ENCODE measurements at regions not wholly inside any gene's neighbourhood (a gene's known extent, or its start where the extent isn't known, plus 50 kb on each side); places are given as distances from the start of the nearest gene placed in this dataset.

DNA sequence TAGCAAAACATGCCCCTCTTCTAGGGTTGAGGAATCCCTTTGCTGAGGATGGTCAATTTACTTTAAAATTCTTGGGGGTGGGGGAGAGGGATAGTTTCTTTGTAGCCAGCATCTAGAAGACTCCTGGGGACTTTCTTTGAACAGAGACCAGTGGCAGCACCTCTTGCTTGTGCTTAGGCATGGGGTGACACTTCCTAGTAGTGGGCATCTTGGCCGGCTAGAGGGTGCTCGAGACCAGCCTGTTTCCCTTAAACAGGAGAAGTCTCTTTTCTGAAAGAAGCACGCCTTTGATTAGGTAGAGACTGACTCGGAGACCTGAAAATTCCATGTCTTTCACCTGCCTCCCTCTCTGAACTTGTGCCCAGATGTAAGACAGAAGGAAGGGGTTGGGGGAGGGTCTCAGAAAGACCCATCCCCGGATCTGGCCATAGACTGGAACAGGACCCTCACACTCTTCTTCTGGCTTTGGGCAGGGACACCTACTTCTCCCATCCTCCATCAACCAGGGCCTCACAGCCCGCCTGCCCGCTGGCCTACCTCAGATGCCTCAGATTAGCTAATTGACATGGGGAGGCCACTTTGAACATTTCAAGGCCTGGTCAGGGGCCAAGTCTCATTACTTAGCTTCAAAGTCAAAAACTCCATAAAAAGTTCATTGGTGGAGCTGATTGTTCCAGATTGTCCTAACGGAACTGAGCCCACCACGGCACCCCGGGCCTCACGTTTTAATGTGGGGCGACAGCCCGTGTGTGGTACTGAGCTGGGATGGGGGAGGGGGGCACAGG, 172.2 kb downstream of the CDC5L start:
- no peak for DNase-seq (ENCODE audit: low read depth in 3 of 3)

DNA sequence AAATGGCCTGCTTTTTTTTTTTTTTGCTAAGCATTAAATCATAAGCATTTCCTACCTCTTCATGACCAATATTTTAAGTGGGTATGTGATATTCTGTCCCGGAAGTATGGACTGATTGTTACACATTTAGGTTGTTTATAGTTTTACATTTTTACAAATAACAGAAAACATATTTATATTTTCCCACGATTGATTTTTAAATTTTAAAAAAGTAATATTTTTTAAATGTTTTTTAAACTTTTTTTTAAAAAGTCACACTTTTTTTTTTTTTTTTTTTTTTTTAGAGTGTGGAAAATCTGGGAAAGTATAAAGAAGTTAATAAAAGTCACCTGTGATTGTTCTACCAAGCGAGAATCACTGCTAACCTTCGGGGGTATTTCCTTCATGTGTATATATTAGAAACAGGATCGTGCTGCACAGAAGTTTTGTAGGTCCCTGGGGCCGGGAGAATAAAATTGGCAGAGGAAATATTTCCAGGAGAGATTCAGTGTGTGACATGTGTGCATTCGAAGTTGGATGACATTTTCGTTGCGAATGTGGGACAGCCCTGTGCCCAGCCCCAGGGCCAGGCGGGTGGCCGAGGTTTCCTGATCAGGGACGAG, 173.1 kb downstream of the CDC5L start:
- no peak for DNase-seq (ENCODE audit: low read depth in 3 of 3)

DNA sequence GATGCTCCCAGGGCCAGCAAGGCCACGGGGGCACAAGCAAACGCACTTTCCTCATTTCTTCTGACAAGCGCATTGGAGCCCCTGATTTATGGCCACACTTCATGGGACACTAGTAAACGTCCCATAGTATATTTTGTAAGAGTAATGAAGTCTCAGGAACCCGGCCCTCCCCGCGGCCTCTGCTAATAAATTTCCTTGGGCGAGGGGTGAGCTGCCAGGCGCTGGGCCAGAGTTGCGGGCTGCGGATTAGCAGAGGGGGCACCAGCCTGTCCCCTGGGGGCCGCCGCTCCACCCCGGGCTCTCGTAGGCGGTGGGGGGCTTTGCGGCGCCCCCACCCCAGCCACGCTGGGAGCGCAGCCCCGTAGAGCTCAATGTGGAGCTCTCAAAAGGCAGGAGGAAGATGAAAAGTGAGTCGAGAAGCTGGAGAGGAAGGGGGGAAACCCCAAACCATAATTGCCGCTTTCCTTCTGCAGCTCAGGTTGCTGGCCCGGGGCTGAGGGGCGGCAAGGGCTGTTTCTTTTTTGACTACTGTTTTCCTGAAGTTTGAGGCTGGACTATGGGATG, 173.6 kb downstream of the CDC5L start:
- DNase-seq (ENCODE audit: low read depth in 3 of 3) = no peak

DNA sequence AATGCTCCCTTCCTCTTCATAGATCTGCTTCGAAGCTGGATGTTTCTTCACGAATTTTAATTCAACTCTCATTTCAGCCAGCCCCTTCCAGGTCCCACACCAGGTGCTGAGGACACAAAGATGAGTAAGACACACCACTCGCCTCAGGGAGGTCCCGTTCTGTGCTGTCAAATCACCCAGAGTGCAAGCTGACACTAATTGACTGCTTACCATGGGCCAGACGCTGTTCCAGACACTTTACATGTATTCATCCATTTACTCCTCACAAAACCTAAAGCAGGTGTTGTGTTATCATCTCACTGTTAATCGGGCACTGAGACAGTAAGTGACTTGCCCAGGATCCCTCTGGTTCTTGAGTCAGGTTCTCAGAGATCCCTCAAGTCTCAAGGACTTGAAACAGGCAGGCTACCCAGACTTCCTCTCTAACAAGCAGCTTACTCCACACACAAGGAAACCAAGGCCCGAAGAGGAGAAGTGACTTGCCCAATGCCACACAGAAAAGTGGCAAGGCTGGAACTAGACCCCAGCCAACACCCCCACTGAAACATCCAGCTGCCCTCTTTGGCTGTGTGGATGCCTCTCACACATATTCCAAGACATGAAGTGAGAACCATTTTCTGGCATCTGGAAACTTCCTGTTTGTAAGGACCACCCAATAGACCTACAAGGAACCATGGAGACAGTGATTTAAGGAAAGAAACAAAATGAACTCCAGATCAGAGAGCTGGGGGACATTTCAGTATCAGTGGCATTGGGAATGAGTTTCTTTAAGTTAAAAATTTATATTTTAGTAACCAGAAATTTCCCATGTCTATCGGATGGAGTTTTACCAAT, 174.5 kb downstream of the CDC5L start:
- DNase-seq (ENCODE audit: low read depth in 3 of 3) = no peak

DNA sequence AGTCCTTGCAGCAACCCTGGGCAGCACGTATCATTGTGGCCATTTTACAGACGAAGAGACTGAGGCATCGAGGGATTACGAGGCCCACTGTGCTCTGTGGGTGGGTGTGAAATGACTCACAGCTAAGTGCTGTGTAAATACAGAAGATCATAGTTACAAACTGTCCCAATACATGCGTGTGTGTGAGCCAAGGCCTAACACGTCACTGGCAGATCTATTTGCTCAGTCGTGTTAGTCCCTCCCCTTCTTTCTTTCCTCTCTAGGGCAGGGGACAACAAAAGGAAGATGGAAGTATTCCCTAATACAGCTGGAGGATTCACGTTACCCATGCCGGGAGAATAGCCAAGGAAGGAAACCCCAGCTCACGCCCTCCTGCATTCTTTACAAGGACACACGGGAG, 175.9 kb downstream of the CDC5L start:
- DNase-seq (ENCODE audit: low read depth in 3 of 3) = no peak

DNA sequence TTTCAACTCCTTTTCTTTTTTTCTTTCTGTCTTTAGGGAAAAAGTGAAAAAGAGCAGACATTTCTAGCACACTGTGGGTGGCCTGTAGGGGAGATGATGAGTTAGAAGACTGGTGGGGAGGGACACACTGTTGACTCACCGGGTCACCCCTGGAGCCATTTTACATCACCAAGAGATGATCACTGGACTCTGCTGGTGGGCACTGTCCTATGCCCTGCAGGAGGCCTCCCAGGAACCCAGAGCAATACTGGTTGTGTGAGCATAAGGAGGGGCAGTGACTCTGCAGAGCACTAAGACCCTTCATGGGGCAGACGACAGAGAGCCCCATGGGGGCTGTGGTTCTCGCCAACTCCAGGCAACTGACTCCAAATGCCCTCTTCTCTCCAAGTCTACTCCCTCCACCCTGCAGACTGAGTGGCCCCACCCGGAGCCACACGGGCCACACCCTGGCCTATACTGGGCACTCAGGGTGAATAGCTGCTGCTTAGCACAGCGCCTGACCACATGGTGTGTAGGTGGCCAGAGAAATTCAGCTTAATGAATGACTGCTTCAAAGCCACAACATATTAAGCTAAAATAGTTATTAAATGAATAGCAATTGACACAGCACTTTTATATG, 177.5 kb downstream of the CDC5L start:
- DNase-seq (ENCODE audit: low read depth in 3 of 3) = no peak

DNA sequence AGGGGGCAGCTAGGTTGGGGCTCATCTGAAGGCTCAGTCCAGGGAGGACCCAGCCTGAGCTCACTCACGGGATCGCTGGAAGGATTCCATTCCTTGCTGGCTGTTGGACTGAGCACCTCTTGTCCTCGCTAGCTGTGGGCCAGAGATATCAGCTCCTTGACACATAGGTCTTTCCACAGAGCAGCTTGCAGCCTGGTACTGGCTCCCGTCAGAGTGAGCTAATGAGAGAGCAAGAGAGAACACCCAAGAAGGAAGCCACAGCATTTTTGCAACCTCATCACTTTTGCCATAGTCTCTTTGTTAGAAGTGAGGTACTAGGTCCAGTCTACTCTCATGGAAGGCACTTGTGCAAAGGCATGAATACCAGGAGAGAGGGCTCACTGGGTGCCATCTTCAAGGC, 179.9 kb downstream of the CDC5L start:
- DNase-seq (ENCODE audit: low read depth in 3 of 3) = no peak

DNA sequence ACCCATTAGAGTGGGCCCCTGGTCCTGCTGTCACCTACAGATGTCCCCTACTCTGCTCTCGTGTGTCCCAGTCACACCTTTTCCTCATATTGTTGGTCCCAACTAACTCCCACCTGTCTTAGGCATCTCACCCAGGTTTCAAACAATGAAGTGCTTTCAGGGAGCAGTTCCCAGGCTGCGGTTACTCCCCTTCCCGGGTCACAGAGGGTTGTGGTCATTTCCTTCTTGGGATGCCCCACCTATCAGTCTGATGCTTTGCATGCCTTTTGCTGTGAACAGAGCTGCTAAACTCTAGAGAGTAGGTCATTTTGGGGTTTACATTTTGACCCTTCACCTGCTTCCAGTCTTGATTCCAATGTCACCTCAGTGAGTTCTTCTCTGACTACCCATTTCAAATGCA, 181.6 kb downstream of the CDC5L start:
- no peak for DNase-seq (ENCODE audit: low read depth in 3 of 3)

DNA sequence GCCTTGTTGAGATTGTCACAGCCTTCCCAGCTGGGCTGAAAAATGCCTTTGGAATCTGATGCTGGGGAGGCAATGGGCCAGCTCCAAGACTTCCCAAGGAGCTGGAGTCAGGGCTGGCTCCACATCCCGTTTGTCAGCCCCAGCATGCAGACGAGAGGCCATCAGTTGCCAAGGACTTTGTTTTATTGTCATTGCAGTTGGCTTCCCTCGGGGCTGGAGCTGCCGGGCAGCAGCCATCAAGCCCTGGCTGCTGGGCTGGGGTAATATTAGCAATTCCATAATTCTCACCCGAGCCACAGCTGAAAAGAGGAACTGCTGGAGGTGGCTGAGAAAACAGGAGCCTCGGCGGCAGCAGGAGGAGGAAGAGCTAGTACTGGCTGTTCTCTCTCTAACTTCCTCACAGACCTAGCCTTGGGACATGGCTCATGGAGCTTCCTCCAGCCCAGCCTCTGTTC, 182.5 kb downstream of the CDC5L start:
- no peak for DNase-seq (ENCODE audit: low read depth in 3 of 3)

DNA sequence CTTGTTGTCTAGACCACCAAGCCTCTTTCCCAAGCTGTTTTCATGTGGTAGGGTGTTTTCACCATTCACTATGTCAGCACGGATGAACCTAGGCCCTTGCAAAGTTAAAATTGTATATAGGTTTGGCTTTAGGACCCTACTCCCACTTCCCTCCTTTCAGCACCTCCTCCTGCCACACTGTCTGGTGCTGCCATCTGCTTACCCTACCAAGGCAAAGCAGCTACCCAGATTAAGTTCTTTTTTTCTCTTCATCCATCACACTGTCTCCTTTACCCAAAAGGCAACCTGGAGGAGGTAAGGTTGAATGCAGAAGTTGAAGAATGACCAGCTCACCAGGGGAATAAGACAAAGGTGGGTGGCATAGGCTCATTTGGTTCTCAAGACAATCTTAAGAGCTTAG, 184.0 kb downstream of the CDC5L start:
- no peak for DNase-seq (ENCODE audit: low read depth in 3 of 3)

DNA sequence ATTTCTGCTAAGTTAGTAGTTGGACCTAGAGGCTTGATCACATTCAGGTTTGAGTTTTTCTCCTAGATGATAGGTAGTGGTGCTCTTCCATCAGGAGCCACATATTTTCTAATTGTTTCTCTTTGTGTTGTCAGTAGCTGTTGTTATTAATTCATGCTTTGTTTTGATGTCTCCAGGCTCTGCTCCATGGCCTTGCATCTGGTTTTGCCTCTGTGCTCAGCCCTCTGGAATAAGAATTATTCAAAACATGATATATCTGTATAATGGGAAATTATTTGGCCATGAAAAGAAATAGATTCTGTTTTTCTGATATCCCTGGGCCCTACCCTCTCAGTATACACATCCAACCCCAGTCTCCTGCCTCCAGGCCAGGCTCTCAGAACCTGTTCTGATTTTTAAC, 184.8 kb downstream of the CDC5L start:
- DNase-seq (ENCODE audit: low read depth in 3 of 3) = no peak

DNA sequence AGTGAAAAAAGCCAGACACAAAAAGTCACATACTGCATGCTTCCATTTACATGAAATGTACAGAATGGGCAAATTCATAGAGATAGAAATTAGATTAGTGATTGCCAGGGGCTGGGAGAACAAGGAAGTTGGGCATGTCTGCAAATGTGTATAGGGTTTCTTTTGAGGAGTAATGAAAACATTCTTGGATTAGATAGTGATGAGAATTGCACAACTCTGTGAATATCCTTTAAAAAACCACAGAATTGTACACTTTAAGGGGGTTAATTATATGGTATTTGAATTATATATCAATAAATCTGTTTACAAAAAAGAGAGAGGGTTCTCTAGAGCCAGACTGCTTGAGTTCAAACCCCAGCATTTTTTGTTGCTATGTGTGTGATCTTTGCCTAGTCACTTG, 188.1 kb downstream of the CDC5L start:
- no peak for DNase-seq (ENCODE audit: low read depth in 3 of 3)

DNA sequence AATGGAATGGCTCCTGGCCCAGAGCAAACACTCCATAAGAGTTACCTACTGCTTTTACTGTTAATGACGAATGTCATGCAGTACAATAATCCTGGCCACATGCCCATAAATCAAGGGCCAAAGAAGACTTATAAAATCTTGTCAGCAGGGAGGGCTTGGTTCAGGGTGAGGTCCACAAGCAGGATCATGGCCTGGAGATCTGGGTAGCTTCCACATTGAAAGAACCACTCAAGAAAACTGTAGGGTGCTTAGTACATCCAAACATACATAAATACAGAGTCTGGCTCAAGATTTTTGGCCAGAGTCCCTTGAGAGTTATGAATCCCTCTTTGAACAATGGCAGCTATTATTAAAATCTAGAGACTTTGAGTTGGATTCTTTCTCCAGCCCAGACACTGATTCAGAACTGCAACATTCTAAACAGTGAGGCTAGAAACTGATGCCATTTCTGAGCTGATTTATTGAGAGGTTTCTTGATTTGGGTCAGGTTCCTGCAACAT, 188.7 kb downstream of the CDC5L start:
- no peak for DNase-seq (ENCODE audit: low read depth in 3 of 3)

DNA sequence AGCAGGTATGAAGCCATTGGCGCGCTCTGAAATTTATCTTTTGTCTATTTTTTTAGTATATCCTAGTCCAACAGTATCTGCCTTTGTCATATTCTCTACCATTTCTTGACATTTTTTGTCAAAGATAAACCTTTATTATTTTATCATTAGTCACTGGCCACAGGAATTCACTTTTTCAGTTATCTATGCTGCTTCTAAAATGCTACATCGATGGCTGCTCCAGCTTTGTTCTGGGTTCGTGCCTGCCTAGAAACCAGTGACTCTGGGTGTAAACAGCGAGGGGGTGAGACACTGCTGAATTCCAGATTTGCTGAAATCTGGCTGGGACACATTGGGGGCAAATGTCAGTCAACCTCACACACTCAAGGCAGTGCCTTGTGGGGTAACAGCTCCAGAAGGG, 193.4 kb downstream of the CDC5L start:
- no peak for DNase-seq (ENCODE audit: low read depth in 3 of 3)

DNA sequence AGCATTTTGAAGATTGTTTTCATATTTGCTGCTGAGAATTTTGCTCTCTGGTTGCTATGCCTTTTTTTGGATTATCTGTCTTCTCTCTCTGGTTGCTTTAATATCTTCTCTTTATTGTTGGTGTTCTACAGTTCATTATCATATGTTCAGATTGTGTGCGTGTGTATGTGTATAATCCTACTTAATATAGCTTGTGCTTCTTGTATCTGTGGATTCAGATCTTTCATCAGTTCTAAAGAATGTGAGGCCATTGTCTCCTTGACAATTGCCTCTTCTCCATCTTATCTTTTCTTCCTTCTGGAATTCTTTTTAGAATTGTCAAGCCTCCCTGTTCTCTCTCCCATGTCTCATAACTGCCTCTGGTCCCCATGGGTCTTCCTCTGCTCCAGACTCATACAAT, 195.4 kb downstream of the CDC5L start:
- no peak for DNase-seq (ENCODE audit: low read depth in 3 of 3)

DNA sequence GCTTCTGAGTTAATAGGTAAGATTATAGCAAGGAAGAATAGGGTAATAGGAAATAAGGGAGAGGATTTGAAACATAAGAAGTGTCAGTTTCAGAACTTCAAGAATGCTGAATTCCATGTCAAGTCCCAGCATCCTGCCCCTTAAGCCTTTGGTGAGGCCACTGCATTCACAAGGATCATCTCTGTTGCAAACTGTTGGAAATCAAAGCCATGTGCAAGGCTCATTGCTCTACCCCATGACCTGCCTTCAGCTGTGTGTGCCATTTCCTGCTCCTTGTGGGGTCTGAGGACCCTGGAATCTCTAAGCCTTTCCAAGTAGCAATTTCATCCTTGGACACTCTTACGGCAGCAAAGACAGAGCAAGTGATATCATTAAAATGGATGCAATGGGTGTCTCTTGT, 203.0 kb downstream of the CDC5L start:
- no peak for DNase-seq (ENCODE audit: low read depth in 3 of 3)

DNA sequence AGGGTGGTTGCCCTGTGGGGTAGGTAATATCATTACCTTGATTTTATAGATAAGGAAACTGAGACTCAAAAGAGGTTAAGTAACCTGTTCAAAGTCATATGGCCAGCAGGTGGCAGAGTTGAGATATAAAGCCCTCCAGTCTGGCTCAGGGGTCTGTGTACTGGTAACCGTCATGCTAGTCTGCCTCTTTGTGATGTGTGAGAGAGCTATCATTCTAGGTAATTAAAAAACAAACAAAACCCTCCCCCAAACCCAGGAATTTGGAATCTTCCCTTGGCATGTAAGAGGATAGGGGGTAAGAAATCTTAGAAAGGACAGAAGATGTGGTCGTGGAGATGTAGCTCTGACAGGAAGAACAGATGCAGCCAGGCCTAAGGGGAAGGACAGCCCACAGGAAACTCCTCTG, 206.0 kb downstream of the CDC5L start:
- DNase-seq (ENCODE audit: low read depth in 3 of 3) = peak; percentile 8 to 17 (median 10)

DNA sequence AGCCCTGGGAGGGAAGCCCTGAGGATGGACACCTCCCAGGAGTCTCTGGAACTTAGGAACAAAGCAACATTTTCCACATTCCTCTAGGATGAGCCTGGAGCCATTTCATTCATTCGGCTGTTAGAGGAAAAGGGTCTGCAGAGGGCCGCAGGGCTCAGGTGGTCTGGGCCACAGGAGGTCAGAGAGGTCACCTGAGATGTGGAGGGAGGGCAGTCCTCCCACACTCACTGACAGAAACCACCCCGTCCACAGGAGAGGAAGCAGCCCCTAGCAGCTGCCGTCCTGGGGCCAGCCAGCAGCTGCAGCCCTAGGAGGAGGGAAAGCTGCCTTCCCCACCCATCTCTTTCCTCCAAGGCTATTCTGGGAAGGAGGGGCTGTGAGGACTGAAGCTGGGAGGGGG, 207.0 kb downstream of the CDC5L start:
- DNase-seq (ENCODE audit: low read depth in 3 of 3) = no peak

DNA sequence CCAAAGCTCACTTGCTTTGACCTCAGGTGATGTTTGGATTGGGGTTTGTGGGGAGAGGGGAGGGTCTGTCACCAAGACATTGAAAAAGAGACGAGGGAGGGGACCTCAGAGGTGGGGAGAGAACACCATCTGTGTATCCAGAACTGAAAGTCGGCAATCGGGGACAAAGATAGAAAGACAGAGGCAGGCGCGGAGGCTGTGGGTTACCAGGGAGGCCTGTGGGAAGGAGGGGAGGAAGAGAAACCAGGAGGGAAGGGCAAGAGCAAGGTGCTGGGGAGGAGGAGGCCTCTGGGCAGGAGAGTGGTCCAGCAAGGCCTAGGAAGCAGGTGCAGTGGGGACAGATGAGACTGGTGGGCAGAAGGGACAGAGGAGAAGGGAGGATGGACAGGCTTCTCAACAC, 211.2 kb downstream of the CDC5L start:
- DNase-seq (ENCODE audit: low read depth in 3 of 3) = no peak

DNA sequence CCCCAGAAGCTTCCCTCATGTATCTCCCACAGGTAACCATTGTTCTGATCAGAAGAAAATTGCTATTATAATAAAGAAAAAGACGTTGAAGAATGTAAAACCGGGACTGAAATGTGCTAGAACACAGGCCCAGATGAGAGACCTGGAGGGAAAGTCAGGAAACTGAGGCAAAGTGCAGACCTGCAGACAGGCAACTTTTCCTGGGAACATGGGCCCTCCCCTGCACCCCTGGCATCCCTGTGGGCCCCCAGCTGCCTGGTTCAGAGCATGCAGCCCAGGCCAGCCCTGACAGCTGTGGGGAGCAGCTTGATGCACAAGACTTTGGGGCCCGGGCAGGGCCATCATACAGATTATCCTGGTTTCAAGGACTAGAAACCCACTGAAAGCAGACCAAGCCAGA, 212.2 kb downstream of the CDC5L start:
- DNase-seq (ENCODE audit: low read depth in 3 of 3) = no peak

DNA sequence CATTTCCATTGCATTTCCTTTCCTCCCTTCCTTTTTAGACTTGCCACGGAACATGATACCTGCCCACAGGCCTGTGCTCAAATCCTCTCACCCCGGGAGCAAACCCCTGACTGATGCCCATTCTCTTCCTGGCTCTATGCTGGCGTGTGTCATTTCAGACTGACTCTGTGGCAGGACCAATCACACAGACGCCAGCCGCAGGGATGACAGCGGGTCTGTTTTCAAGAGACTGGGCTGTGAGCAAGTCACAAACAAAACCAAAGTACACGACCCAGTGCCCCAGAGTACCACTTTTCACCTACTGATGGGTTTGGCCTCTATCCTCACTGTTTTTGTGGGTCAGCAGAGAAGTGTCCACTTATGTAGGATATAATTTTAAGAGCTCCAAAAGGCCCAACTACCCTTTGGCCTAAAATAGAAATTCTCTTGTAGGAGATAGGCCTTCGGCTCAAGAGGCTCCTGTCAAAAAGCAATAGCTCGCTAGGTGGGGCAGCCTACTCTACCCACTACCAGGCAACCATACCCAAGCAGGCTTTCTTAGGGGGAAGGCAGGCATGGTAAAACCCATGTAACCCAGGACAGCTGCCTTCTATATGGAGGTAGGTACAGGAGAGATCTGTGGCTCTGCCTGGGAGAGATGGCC, 215.7 kb downstream of the CDC5L start:
- DNase-seq (ENCODE audit: low read depth in 3 of 3) = no peak

All from stimulated activated CD4-positive, alpha-beta T cell treated with anti-CD3 and anti-CD28 coated beads, TNF-alpha, amount 100 ng/mL, for 4 hours (primary cell).